HG02852 (cell line): ENCODE measurements at regions not wholly inside any gene's neighbourhood (a gene's known extent, or its start where the extent isn't known, plus 50 kb on each side); places are given as distances from the start of the nearest gene placed in this dataset.
"Not testable (repeated sequence)": the region's sequence is repeated elsewhere in the genome, so short reads cannot be mapped to it uniquely, and the experiment has no call there.

Experiments used
- ATAC-seq: cut with Tn5 transposase; IDR thresholded peaks from one replicate; pipeline ENCODE4 v1.9.1; 2021; ENCODE audit warnings: mild to moderate bottlenecking, moderate library complexity; ENCODE audit not compliant: unreplicated experiment

GRCh38 chr13:33644581-33645543 lies 173.1 kb upstream of the RFC3 start:
- no peak for ATAC-seq

GRCh38 chr13:33645591-33646554 lies 172.1 kb upstream of the RFC3 start:
- ATAC-seq: no peak

- no peak for ATAC-seq
Observed at GRCh38 chr13:33649212-33649878, 168.6 kb upstream of the RFC3 start.

GRCh38 chr13:33651766-33652165 lies 166.2 kb upstream of the RFC3 start:
- ATAC-seq: no peak

GRCh38 chr13:33657274-33657673 lies 160.7 kb upstream of the RFC3 start:
- ATAC-seq: no peak

GRCh38 chr13:33659466-33659865 lies 158.5 kb upstream of the RFC3 start:
- no peak for ATAC-seq

- ATAC-seq: no peak
Observed at GRCh38 chr13:33659894-33660293, 158.1 kb upstream of the RFC3 start.

GRCh38 chr13:33662392-33662791 lies 155.6 kb upstream of the RFC3 start:
- no peak for ATAC-seq

- no peak for ATAC-seq
Observed at GRCh38 chr13:33665626-33666175, 152.2 kb upstream of the RFC3 start.

- ATAC-seq: no peak
Observed at GRCh38 chr13:33671560-33671959, 146.4 kb upstream of the RFC3 start.

GRCh38 chr13:33672022-33672421 lies 145.9 kb upstream of the RFC3 start:
- not testable (repeated sequence) for ATAC-seq

- ATAC-seq: no peak
Observed at GRCh38 chr13:33676045-33676989, 141.6 kb upstream of the RFC3 start.

- no peak for ATAC-seq
Observed at GRCh38 chr13:33677215-33677614, 140.7 kb upstream of the RFC3 start.

- ATAC-seq: no peak
Observed at GRCh38 chr13:33678084-33678483, 139.9 kb upstream of the RFC3 start.

GRCh38 chr13:33678906-33679657 lies 138.9 kb upstream of the RFC3 start:
- ATAC-seq: peak; percentile 95

- no peak for ATAC-seq
Observed at GRCh38 chr13:33679658-33680012, 138.3 kb upstream of the RFC3 start.

- ATAC-seq: no peak
Observed at GRCh38 chr13:33682020-33682564, 135.9 kb upstream of the RFC3 start.

GRCh38 chr13:33682646-33683045 lies 135.3 kb upstream of the RFC3 start:
- not testable (repeated sequence) for ATAC-seq

- no peak for ATAC-seq
Observed at GRCh38 chr13:33683376-33683775, 134.6 kb upstream of the RFC3 start.
